Right atrium auricular region (tissue), 2 donors: ENCODE measurements at regions not wholly inside any gene's neighbourhood (a gene's known extent, or its start where the extent isn't known, plus 50 kb on each side); places are given as distances from the start of the nearest gene placed in this dataset.

Experiments used
- DNase-seq: peaks from one replicate; pipeline ENCODE4 v3.0.0-alpha.2; 2019; ENCODE audit warnings: low spot score
- H3K27ac ChIP-seq, 2 donors: fragments of 200-600 bp; sonication (generic); 1 replicate in 1 of 2; 2 replicates in 1 of 2; pipeline ENCODE4 v1.5.1; 2016 to 2019
- H3K27me3 ChIP-seq, 2 donors: fragments of 200-600 bp; sonication (generic); one replicate each; pipeline versions ENCODE4 v1.5.1 to v1.6.0; 2017 to 2019
- H3K36me3 ChIP-seq: fragments of 200-600 bp; sonication (generic); one replicate; pipeline ENCODE4 v1.5.1; 2016
- H3K4me1 ChIP-seq, 2 donors: fragments of 200-600 bp; sonication (generic); one replicate each; pipeline versions ENCODE4 v1.5.1 to v1.6.0; 2017 to 2019
- H3K4me3 ChIP-seq, 2 donors: fragments of 200-600 bp; sonication (generic); 1 replicate in 1 of 2; 2 replicates in 1 of 2; pipeline ENCODE4 v1.5.1; 2017 to 2019; ENCODE audit warnings: mild to moderate bottlenecking in 1 of 2, moderate library complexity in 1 of 2
- H3K9me3 ChIP-seq, 2 donors: fragments of 200-600 bp; sonication (generic); one replicate each; pipeline ENCODE4 v1.5.1; 2019
- TF ChIP-seq, protein P1 (sequence below), 2 donors: fragments of 200-600 bp; sonication (generic); IDR thresholded peaks; one replicate each; pipeline ENCODE4 v1.5.1; 2019; ENCODE audit warnings: antibody characterized with exemption in 2 of 2

DNA sequence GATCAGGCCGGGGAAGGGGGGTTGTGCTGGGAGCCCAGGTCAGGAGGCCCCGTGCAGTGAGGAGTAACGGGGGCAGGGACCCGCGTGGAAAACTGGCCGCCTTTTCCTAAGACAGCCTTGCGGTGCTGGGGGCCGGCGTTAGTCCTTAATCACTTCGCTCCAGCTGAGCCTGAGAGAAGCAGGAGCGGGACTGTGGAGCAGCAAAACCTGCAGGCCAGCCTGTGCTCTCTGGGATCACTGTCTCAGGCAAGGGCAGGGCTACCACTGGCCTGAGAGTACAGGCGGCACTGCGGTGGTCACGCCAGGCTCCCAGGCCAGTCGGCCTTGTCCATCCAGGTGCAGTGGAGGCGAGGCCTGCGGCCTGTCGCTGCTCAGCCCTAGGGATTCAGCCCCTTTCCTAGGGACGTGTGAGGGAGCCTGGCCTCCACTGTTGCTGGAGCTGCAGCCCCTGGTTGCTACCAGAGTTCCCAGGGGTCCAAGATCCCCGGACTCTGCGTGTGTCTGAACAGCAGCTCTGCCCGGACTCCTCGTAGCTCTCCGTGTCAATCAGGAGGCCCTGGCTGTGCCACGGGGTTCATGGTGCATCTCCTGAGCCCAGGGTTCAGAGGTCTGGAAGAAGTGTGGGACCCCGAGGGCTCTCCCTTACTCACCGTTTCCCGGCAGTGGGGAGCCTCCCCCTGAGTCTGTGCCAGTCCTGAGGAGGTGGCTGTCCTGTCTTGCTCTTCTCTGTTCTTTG lies 2141.7 kb upstream of the TENM3 start:
- Histone ChIP-seq H3K36me3 (no peaks in the 10 kb centered on the region), H3K4me1 (no peaks in the 10 kb centered on the region), H3K9me3 (no peaks in the 10 kb centered on the region), H3K27ac (no peak overlapping the region), H3K4me3 (no peak overlapping the region), H3K27me3 (no peaks in the 10 kb centered on the region)
- no peak for DNase-seq
- TF ChIP-seq, protein P1, sequence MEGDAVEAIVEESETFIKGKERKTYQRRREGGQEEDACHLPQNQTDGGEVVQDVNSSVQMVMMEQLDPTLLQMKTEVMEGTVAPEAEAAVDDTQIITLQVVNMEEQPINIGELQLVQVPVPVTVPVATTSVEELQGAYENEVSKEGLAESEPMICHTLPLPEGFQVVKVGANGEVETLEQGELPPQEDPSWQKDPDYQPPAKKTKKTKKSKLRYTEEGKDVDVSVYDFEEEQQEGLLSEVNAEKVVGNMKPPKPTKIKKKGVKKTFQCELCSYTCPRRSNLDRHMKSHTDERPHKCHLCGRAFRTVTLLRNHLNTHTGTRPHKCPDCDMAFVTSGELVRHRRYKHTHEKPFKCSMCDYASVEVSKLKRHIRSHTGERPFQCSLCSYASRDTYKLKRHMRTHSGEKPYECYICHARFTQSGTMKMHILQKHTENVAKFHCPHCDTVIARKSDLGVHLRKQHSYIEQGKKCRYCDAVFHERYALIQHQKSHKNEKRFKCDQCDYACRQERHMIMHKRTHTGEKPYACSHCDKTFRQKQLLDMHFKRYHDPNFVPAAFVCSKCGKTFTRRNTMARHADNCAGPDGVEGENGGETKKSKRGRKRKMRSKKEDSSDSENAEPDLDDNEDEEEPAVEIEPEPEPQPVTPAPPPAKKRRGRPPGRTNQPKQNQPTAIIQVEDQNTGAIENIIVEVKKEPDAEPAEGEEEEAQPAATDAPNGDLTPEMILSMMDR (IDR thresholded peaks at IDR 0.05): no peak

DNA sequence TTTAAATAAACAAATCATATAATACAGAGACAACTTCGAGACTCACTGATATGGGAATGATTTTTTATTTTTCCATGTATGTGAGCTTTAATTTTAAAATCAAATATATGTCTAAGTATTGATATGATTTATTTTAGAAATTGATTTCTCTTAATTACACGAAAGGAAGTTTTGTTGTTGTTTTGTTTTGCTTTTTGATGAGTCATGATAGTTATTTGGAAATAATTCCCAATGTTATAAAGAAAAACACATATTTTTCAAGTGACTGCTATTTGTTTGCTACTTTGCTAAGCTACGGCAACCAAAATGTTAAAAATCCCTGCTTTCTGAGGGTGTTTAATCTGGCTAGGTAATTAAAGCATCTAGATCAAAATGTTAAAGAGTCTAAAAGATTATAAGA lies 2139.4 kb upstream of the TENM3 start:
- TF ChIP-seq, protein P1 (IDR thresholded peaks at IDR 0.05): no peak

DNA sequence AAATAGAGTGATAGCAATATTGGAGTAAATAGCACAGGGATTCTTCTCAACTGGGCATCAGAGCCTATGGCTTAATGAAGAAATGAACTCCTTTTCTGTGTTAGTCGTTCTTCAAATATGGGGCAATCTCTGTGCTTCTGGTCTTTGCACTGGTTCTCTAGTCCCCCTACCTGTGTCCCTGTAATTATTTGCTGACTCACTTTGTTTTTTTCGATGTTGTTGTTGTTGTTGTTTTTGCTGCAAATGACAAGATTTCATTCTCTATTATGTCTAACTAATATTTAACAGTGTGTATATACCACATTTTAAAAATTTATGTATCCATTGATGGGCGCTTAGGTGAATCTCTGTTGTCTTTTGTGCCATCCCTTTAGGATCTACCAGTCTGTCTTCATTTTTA lies 2137.8 kb upstream of the TENM3 start:
- H3K4me1 ChIP-seq: no peaks in the 10 kb centered on the region
- TF ChIP-seq, protein P1 (IDR thresholded peaks at IDR 0.05): no peak
- no peak overlapping the region for H3K27ac ChIP-seq

More for the DNA sequence above, 2139.4 kb upstream of the TENM3 start:
- H3K4me1 ChIP-seq: no peaks in the 10 kb centered on the region
- no peak overlapping the region for H3K4me3 ChIP-seq
- no peak overlapping the region for H3K27ac ChIP-seq
- no peaks in the 10 kb centered on the region for H3K27me3 ChIP-seq
- DNase-seq: no peak
- H3K36me3 ChIP-seq: no peaks in the 10 kb centered on the region
- H3K9me3 ChIP-seq: no peaks in the 10 kb centered on the region

DNA sequence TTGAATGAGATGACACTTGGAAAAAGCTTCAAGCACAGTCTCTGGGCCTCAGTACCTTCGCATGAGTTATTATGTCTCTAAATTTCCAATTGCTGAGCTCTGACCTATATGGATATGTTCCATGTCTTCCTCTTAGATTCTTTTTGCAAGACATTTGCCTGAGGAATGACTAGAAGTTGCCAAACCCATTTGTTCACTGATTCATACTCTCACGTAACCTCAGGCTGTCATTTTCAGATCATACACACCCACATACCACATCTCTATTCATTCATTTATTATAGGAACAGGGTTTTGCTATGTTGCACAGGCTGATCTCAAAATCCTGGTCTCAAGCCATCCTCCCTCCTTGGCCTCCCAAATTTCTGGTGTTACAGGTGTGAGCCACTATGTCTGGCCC lies 2137.1 kb upstream of the TENM3 start:
- H3K4me1 ChIP-seq: no peaks in the 10 kb centered on the region
- H3K27ac ChIP-seq: no peak overlapping the region
- H3K9me3 ChIP-seq: no peaks in the 10 kb centered on the region
- no peaks in the 10 kb centered on the region for H3K27me3 ChIP-seq
- no peak overlapping the region for H3K4me3 ChIP-seq
- TF ChIP-seq, protein P1 (IDR thresholded peaks at IDR 0.05): no peak
- H3K36me3 ChIP-seq: no peaks in the 10 kb centered on the region
- no peak for DNase-seq

More for the DNA sequence above, 2137.8 kb upstream of the TENM3 start:
- no peak overlapping the region for H3K4me3 ChIP-seq
- no peaks in the 10 kb centered on the region for H3K9me3 ChIP-seq
- no peaks in the 10 kb centered on the region for H3K27me3 ChIP-seq
- DNase-seq: no peak
- no peaks in the 10 kb centered on the region for H3K36me3 ChIP-seq

DNA sequence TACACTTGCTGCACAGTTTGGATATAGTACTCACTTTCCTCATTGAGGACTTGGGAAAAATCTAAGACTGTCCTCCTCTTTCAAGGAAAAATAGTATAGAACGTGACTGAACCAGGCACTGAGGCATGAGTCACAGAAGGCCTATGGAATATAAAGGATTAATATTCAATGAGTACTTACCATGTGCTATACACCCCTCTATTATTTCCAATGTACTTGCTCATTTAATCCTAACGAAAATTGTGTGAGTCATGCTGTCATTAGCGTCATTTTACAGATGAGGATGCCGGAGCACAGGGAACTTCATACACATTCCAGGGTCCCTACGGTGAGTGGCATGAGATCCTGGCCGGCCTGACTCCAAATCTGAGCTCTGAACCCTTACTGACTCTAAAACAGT lies 2136.2 kb upstream of the TENM3 start:
- TF ChIP-seq, protein P1 (IDR thresholded peaks at IDR 0.05): no peak
- DNase-seq: no peak
- Histone ChIP-seq H3K4me3 (no peak overlapping the region), H3K9me3 (no peaks in the 10 kb centered on the region), H3K27me3 (no peaks in the 10 kb centered on the region), H3K27ac (no peak overlapping the region), H3K36me3 (no peaks in the 10 kb centered on the region), H3K4me1 (no peaks in the 10 kb centered on the region)

DNA sequence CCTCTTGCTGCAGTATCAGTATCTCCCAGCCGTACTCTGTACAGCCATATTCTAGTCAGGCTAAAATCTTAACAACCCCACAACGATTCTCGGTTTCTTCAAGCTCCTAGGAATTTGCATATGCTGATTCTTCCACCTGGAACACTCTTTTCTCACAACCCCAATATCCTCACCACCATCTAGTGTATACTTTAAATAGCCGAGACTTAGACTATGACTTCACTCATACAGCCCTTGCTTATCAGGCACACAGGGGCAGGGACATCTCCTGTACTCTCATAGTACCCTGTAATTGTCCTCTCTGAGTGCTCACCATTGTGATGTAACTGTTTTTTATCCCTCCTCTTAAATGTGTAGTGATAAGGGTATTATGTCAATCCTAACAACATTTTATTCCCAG lies 2126.4 kb upstream of the TENM3 start:
- TF ChIP-seq, protein P1 (IDR thresholded peaks at IDR 0.05): no peak
- Histone ChIP-seq H3K4me3 (no peak overlapping the region), H3K36me3 (no peaks in the 10 kb centered on the region), H3K27me3 (no peaks in the 10 kb centered on the region), H3K9me3 (no peaks in the 10 kb centered on the region), H3K27ac (no peak overlapping the region), H3K4me1 (no peaks in the 10 kb centered on the region)
- DNase-seq: no peak
